Astrocyte of the spinal cord (primary cell): ENCODE measurements at regions not wholly inside any gene's neighbourhood (a gene's known extent, or its start where the extent isn't known, plus 50 kb on each side); places are given as distances from the start of the nearest gene placed in this dataset.

Experiments
- DNase-seq: peaks from one replicate; pipeline ENCODE4 v3.0.0; 2011; ENCODE audit warnings: low read depth, low spot score
- H3K4me3 ChIP-seq: 2 replicates; pipeline ENCODE4 v1.5.1; 2011; ENCODE audit warnings: low read depth, mild to moderate bottlenecking, low read length, moderate library complexity
- in situ Hi-C: cut with HindIII; loops from 2 replicates; pipeline ENCODE4 v1.10.0; 2017; ENCODE audit warnings: low sequenced_read_pairs
- TF ChIP-seq, protein P1 (sequence below): IDR thresholded peaks from 2 replicates; pipeline ENCODE4 v1.5.1; 2012; ENCODE audit warnings: low read depth, mild to moderate bottlenecking, low read length, inconsistent platforms

DNA sequence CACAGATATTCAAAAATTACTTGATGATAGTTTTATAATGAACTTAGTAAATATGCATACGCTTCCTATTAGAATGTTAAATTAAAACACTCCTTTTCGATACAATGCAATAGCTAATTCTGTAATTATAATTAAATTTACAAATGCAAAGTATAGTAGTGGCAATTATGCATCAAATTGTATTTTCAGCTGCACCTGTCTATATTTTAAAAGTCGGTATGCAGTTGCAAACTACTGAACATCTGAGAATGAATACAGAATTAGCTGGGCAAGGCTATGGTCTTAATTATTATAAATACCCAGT lies 110.4 kb upstream of the ARHGAP42 start:
- DNase-seq: no peak
- H3K4me3 ChIP-seq: no peak overlapping the region
- in situ Hi-C loops: no loop called here
- TF ChIP-seq, protein P1, sequence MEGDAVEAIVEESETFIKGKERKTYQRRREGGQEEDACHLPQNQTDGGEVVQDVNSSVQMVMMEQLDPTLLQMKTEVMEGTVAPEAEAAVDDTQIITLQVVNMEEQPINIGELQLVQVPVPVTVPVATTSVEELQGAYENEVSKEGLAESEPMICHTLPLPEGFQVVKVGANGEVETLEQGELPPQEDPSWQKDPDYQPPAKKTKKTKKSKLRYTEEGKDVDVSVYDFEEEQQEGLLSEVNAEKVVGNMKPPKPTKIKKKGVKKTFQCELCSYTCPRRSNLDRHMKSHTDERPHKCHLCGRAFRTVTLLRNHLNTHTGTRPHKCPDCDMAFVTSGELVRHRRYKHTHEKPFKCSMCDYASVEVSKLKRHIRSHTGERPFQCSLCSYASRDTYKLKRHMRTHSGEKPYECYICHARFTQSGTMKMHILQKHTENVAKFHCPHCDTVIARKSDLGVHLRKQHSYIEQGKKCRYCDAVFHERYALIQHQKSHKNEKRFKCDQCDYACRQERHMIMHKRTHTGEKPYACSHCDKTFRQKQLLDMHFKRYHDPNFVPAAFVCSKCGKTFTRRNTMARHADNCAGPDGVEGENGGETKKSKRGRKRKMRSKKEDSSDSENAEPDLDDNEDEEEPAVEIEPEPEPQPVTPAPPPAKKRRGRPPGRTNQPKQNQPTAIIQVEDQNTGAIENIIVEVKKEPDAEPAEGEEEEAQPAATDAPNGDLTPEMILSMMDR: no peak

DNA sequence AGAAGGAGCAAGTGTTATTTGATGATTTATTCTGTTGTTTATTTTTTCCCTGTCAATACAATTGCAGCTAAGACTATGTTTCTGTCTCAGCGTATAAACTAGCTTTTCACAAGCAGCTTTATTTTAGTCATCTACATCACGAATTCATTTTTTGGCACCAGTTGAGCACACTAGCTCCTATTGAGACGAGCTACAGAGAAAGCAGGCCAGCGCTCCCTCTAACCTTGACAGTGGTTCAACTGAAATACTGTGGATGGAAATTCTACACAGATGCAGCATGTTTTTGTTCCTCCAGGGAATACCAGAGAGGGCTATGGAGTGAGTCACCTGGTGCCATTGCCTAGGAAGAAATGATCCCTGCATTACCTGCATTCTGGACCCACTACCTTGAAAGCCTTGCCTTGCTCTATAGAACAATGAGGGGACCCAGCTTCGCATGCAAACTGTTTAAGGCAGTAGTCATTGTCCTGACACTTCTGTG lies 108.2 kb upstream of the ARHGAP42 start:
- peak; percentile 35 for DNase-seq
- TF ChIP-seq, protein P1: no peak
- H3K4me3 ChIP-seq: no peak overlapping the region
- in situ Hi-C loops: no loop called here

DNA sequence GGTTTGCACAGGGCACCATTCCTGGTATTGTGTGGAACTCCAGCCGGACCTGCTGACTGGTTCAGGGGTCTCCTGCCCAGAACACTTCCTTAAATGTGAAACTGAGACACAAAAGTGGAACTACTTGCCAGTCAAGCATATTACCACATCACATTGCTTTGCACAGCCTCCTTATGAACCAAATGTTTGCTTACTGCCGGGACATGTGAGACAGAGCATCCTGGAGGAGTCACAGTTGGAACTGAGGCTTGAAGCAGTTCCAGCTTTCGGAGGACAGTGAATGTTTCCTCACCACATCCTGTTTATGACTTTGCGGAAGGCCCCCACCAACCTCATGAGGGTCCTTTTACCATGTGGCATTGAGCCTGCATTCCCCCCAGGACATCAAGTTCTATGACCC lies 105.8 kb upstream of the ARHGAP42 start:
- in situ Hi-C loops: no loop called here
- H3K4me3 ChIP-seq: no peak overlapping the region
- TF ChIP-seq, protein P1: no peak
- DNase-seq: peak; percentile 12

DNA sequence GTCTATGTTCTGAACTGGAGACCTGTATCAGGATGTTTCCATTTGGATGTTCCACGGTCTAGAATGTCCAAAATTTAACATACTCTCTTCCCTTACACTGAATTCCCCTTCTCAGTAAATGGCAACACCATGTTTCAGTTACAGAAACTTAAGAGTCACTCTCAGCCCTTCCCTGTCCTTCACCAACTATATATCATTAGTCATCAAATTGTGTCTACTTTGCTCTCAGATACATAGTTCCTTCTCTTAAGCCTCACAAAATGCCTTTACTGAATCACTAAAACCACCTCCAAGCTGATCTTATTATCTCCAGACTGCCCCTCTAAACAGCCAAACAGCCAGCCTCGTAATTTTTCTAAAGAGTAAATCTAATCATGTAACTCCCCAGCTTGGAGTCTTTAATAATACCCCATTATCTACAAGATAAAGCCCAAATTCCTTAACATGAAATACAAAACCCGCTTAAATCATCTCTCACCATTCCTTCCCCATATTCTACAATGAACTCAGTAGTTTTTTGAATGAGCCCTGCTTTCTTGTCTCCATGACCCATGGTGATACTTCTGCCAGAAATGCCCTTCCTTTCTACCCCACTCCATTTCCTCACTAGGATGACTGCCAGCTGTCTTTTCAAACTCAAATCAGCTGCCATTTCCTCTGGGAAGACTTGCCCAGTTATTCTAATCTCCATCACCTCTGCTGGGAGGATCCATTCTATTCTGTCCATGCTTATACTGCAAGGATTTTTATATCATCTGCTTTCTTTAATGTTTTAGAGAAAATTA lies 102.7 kb upstream of the ARHGAP42 start:
- no peak for DNase-seq
- TF ChIP-seq, protein P1: no peak

DNA sequence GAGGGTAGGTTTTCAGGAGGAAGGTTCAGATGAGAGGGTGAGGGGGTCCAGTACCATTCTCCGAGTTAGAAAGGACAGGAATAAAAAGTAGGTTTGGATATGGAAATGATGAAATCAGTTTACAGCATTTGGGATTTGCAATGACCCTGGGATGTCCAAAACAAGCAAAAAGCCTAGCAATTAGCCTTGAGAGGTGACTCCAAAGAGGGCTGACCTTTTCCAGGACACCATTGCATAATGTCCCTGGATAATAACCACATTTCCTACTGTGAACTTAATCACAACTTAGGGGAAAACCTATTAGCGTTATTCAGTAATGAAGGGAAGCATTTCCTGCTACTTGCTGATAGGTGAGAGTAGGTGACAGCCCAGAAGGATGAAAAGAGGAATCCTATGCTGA lies 101.4 kb upstream of the ARHGAP42 start:
- in situ Hi-C loops: no loop called here
- no peak for DNase-seq
- TF ChIP-seq, protein P1: no peak
- no peak overlapping the region for H3K4me3 ChIP-seq

More for the DNA sequence above, 102.7 kb upstream of the ARHGAP42 start:
- no peak overlapping the region for H3K4me3 ChIP-seq
- in situ Hi-C loops: no loop called here

DNA sequence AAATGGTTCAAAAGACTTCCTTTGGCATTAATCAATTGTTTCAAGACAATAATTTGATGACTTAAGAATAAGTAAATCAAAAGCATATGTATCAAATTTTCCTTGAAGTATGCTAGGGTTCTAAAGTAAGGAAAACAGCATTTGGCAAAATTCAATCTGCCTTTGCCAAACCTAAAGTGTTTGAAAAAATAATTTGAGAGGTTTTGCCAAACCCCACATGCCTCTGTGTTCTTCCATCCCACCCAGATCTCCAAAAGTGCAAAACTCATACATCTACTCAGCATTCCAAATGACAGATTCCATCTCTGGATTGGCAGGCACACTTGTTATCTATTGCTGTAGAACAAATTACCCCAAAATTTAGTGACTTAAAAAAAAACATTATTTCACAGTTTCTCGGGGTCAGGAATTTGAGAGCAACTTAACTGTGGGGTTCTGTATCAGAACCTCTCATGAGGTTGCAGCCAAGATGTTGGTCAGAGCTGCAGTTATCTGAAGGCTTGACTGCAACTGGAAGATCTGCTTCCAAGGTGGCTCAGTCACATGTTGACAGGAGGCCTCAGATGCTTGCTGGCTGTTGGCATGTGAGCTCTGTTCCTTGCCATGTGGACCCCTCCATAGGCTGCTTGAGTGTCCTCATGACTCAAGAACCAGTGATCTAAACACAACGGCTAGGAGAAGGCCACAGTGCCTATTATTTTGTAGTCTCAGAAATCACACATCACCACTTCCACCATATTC lies 100.6 kb upstream of the ARHGAP42 start:
- no peak for DNase-seq
- TF ChIP-seq, protein P1: no peak

More for the DNA sequence above, 100.6 kb upstream of the ARHGAP42 start:
- H3K4me3 ChIP-seq: no peak overlapping the region
- in situ Hi-C loops: no loop called here
